HEK293 (cell line): ENCODE measurements at regions not wholly inside any gene's neighbourhood (a gene's known extent, or its start where the extent isn't known, plus 50 kb on each side); places are given as distances from the start of the nearest gene placed in this dataset.

Source experiments
- CTCF ChIA-PET: fragments of 350-600 bp; formaldehyde crosslinking; extraction: SDS; loops from one replicate; lab custom pipeline; 2021; ENCODE audit warnings: antibody characterized with exemption; lab: Yijun Ruan, JAX
- POLR2A ChIA-PET: fragments of 300-600 bp; formaldehyde crosslinking; extraction: SDS; loops from one replicate; lab custom pipeline; 2020; ENCODE audit warnings: antibody characterized with exemption, inconsistent platforms; lab: Yijun Ruan, JAX
- H3K27ac ChIP-seq: fragments of 200-500 bp; sonication (Bioruptor generic); 2 replicates; pipeline ENCODE4 v1.5.1; 2014; ENCODE audit warnings: low read depth, low read length, control low read depth, inconsistent platforms; ENCODE audit errors: extremely low read depth
- H3K36me3 ChIP-seq, 2 experiments: fragments of 200-500 bp in 1 of 2; sonication (Bioruptor generic) in 1 of 2; 1 replicate in 1 of 2; 2 replicates in 1 of 2; pipeline ENCODE4 v1.5.1; 2014 to 2017; ENCODE audit warnings: inconsistent platforms in 2 of 2, low read length in 2 of 2; ENCODE audit not compliant: control insufficient read depth in 2 of 2, insufficient read depth in 1 of 2
- H3K4me1 ChIP-seq: fragments of 200-500 bp; sonication (Bioruptor generic); 2 replicates; pipeline ENCODE4 v1.5.1; 2014; ENCODE audit warnings: mild to moderate bottlenecking, low read length, inconsistent platforms; ENCODE audit not compliant: control insufficient read depth, insufficient read depth
- H3K4me3 ChIP-seq: 2 replicates; pipeline ENCODE4 v1.5.1; 2011; ENCODE audit warnings: low read depth, mild to moderate bottlenecking, control low read depth, low read length, moderate library complexity
- H3K9me3 ChIP-seq: fragments of 200-500 bp; sonication (Bioruptor generic); 2 replicates; pipeline ENCODE4 v1.5.1; 2014; ENCODE audit warnings: low read depth, low read length, inconsistent platforms; ENCODE audit not compliant: control insufficient read depth, insufficient read depth
- ATF2 ChIP-seq: fragments of 450-650 bp; formaldehyde crosslinking; IDR thresholded peaks from 2 replicates; pipeline ENCODE4 v1.5.1; 2016; ENCODE audit warnings: missing biosample characterization, missing genetic modification characterization, low read depth
- FEZF1 ChIP-seq: fragments of 450-650 bp; formaldehyde crosslinking; IDR thresholded peaks from 2 replicates; pipeline ENCODE4 v1.5.1; 2016; ENCODE audit warnings: missing biosample characterization, missing genetic modification characterization
- GLIS1 ChIP-seq: fragments of 450-650 bp; formaldehyde crosslinking; IDR thresholded peaks from 2 replicates; pipeline ENCODE4 v1.5.1; 2016; ENCODE audit warnings: missing biosample characterization, missing genetic modification characterization
- KLF16 ChIP-seq: fragments of 450-650 bp; formaldehyde crosslinking; IDR thresholded peaks from 2 replicates; pipeline ENCODE4 v1.5.1; 2017; ENCODE audit warnings: missing biosample characterization, missing genetic modification characterization
- MZF1 ChIP-seq: fragments of 450-650 bp; formaldehyde crosslinking; IDR thresholded peaks from 2 replicates; pipeline ENCODE4 v1.5.1; 2017; ENCODE audit warnings: missing biosample characterization, missing genetic modification characterization, borderline replicate concordance
- ZBTB10 ChIP-seq: fragments of 450-650 bp; formaldehyde crosslinking; IDR thresholded peaks from 2 replicates; pipeline ENCODE4 v1.5.1; 2016; ENCODE audit warnings: missing biosample characterization, missing genetic modification characterization
- ZBTB6 ChIP-seq: fragments of 450-650 bp; formaldehyde crosslinking; IDR thresholded peaks from 2 replicates; pipeline ENCODE4 v1.5.1; 2017; ENCODE audit warnings: missing biosample characterization, missing genetic modification characterization
- ZBTB8A ChIP-seq: fragments of 450-650 bp; formaldehyde crosslinking; IDR thresholded peaks from 2 replicates; pipeline ENCODE4 v1.5.1; 2016; ENCODE audit warnings: missing biosample characterization, missing genetic modification characterization
- ZFP69B ChIP-seq: fragments of 450-650 bp; formaldehyde crosslinking; IDR thresholded peaks from 2 replicates; pipeline ENCODE4 v1.5.1; 2016; ENCODE audit warnings: missing biosample characterization, missing genetic modification characterization
- ZNF157 ChIP-seq: fragments of 450-650 bp; formaldehyde crosslinking; IDR thresholded peaks from 2 replicates; pipeline ENCODE4 v1.5.1; 2016; ENCODE audit warnings: missing biosample characterization, missing genetic modification characterization
- ZNF223 ChIP-seq: fragments of 450-650 bp; formaldehyde crosslinking; IDR thresholded peaks from 2 replicates; pipeline ENCODE4 v1.5.1; 2016; ENCODE audit warnings: missing biosample characterization, missing genetic modification characterization
- ZNF280C ChIP-seq: fragments of 450-650 bp; formaldehyde crosslinking; IDR thresholded peaks from 2 replicates; pipeline ENCODE4 v1.5.1; 2016; ENCODE audit warnings: missing biosample characterization, missing genetic modification characterization
- ZNF488 ChIP-seq: fragments of 450-650 bp; formaldehyde crosslinking; IDR thresholded peaks from 2 replicates; pipeline ENCODE4 v1.5.1; 2016; ENCODE audit warnings: missing biosample characterization, missing genetic modification characterization
- ZNF501 ChIP-seq: fragments of 450-650 bp; formaldehyde crosslinking; IDR thresholded peaks from 2 replicates; pipeline ENCODE4 v1.5.1; 2016; ENCODE audit warnings: missing biosample characterization, missing genetic modification characterization
- ZNF670 ChIP-seq: fragments of 450-650 bp; formaldehyde crosslinking; IDR thresholded peaks from 2 replicates; pipeline ENCODE4 v1.5.1; 2016; ENCODE audit warnings: missing biosample characterization, missing genetic modification characterization, low read depth
- ZNF777 ChIP-seq: fragments of 450-650 bp; formaldehyde crosslinking; IDR thresholded peaks from 2 replicates; pipeline ENCODE4 v1.5.1; 2017; ENCODE audit warnings: missing biosample characterization, missing genetic modification characterization, borderline replicate concordance
- ZSCAN5A ChIP-seq: fragments of 450-650 bp; formaldehyde crosslinking; IDR thresholded peaks from 2 replicates; pipeline ENCODE4 v1.5.1; 2016; ENCODE audit warnings: missing biosample characterization, missing genetic modification characterization

- TF ChIP-seq ZNF670 (tag by site-specific recombination) (no peak), ZBTB8A (no peak), ZNF488 (tag by site-specific recombination) (no peak)
These were observed 189.3 kb downstream of the ANAPC1 start (continued) for GRCh38 chr2:111694700-111695101.

- TF ChIP-seq ZBTB6 (tag by site-specific recombination) (no peak), ZBTB10 (tag by site-specific recombination) (no peak), ZNF777 (tag by site-specific recombination) (no peak), ZNF501 (tag by site-specific recombination) (no peak), MZF1 (tag by site-specific recombination) (no peak), ZNF157 (tag by site-specific recombination) (no peak), ZSCAN5A (tag by site-specific recombination) (no peak), KLF16 (tag by site-specific recombination) (no peak), FEZF1 (tag by site-specific recombination) (no peak), ZNF223 (tag by site-specific recombination) (no peak), GLIS1 (tag by site-specific recombination) (no peak), ATF2 (tag by site-specific recombination) (no peak), ZFP69B (no peak), ZNF280C (tag by site-specific recombination) (no peak)
- no peaks in the 10 kb centered on the region for H3K9me3 ChIP-seq
- CTCF ChIA-PET = interaction anchor here (1.2 kb wide), 1 partner anchor 18 kb away, joined by 3 read pairs; no protein-coding TSS in a partner anchor
- H3K4me3 ChIP-seq = no peak overlapping the region
- POLR2A ChIA-PET = no interaction called here
- no peaks in the 10 kb centered on the region for H3K4me1 ChIP-seq
- no peaks in the 10 kb centered on the region for H3K36me3 ChIP-seq
- no peak overlapping the region for H3K27ac ChIP-seq
These were observed 188.5 kb downstream of the ANAPC1 start for GRCh38 chr2:111695441-111696007.
